GM12878 (cell line): ENCODE measurements at regions not wholly inside any gene's neighbourhood (a gene's known extent, or its start where the extent isn't known, plus 50 kb on each side); places are given as distances from the start of the nearest gene placed in this dataset.
"Not testable (repeated sequence)": the region's sequence is repeated elsewhere in the genome, so short reads cannot be mapped to it uniquely, and the experiment has no call there.

Experiments
- ATAC-seq: fragments of 200-7000 bp; cut with Tn5 transposase; 3 replicates; pipeline ENCODE4 v1.9.1; 2020; ENCODE audit warnings: mild to moderate bottlenecking, moderate library complexity
- BruUV-seq: library from RNA; stranded (reverse); fragments of 400-500 nt; replicated peaks from 2 replicates; lab custom pipeline; 2021; lab: Mats Ljungman, UMichigan
- CTCF ChIA-PET: fragments of 300-600 bp; sonication (Branson Sonifier 250); formaldehyde crosslinking; extraction: SDS; loops from one replicate; lab custom pipeline; 2021; ENCODE audit warnings: inconsistent platforms; lab: Yijun Ruan, JAX
- POLR2A ChIA-PET: fragments of 350-600 bp; formaldehyde crosslinking; extraction: SDS; loops from one replicate; lab custom pipeline; 2021; ENCODE audit warnings: inconsistent platforms; lab: Charles Lee
- RAD21 ChIA-PET: fragments of 300-600 bp; sonication (Branson Sonifier 250); formaldehyde crosslinking; loops from one replicate; lab custom pipeline; 2023; ENCODE audit warnings: antibody characterized with exemption; ENCODE audit not compliant: unreplicated experiment; lab: Charles Lee
- SMC1A ChIA-PET: fragments of 300-600 bp; sonication (Branson Sonifier 250); formaldehyde crosslinking; loops from one replicate; lab custom pipeline; 2023; ENCODE audit not compliant: unreplicated experiment, uncharacterized antibody; lab: Charles Lee
- DNase-seq: peaks from one replicate; pipeline ENCODE4 v3.0.0-alpha.2; 2011; ENCODE audit warnings: low read depth, low spot score
- FAIRE-seq: peaks from 3 replicates; lab custom pipeline; 2011; peaks lifted over from hg19 to GRCh38; lab: Jason Lieb, UNC
- H2AFZ ChIP-seq: 2 replicates; pipeline ENCODE4 v1.6.0; 2011; ENCODE audit warnings: low read depth, low read length, control low read depth; ENCODE audit not compliant: control insufficient read depth
- H3K27ac ChIP-seq: 2 replicates; pipeline ENCODE4 v1.5.1; 2011; ENCODE audit warnings: control low read depth; ENCODE audit not compliant: control insufficient read depth, insufficient read depth
- H3K27me3 ChIP-seq, 2 experiments: replicated peaks in 1 of 2; 2 replicates each; pipeline versions ENCODE4 v1.6.0 to v1.6.1; 2011; ENCODE audit warnings: low read length in 1 of 2; ENCODE audit not compliant: control insufficient read depth in 2 of 2, insufficient read depth in 2 of 2
- H3K36me3 ChIP-seq, 2 experiments: 2 replicates each; pipeline ENCODE4 v1.5.1; 2011; ENCODE audit warnings: low read length in 1 of 2; ENCODE audit not compliant: control insufficient read depth in 2 of 2, insufficient read depth in 2 of 2
- H3K4me1 ChIP-seq: 2 replicates; pipeline ENCODE4 v1.6.1; 2011; ENCODE audit warnings: mild to moderate bottlenecking, low read length, moderate library complexity, mixed read lengths; ENCODE audit not compliant: control insufficient read depth, insufficient read depth
- H3K4me2 ChIP-seq: 2 replicates; pipeline ENCODE4 v1.6.0; 2011; ENCODE audit warnings: control low read depth; ENCODE audit not compliant: control insufficient read depth, insufficient read depth
- H3K4me3 ChIP-seq: fragments of 200-600 bp; sonication (generic); 2 replicates; pipeline ENCODE4 v1.5.1; 2016
- H3K79me2 ChIP-seq: 2 replicates; pipeline ENCODE4 v1.6.0; 2011; ENCODE audit warnings: low read length; ENCODE audit not compliant: control insufficient read depth, insufficient read depth
- H3K9ac ChIP-seq: 2 replicates; pipeline ENCODE4 v1.8.0; 2011; ENCODE audit warnings: low read length, control low read depth, mixed read lengths; ENCODE audit not compliant: control insufficient read depth, insufficient read depth
- H3K9me3 ChIP-seq: replicated peaks from 3 replicates; pipeline ENCODE4 v1.5.1; 2011; ENCODE audit warnings: mild to moderate bottlenecking, low read length; ENCODE audit not compliant: control insufficient read depth, insufficient read depth
- H4K20me1 ChIP-seq: 2 replicates; pipeline ENCODE4 v1.6.0; 2011; ENCODE audit not compliant: control insufficient read depth, insufficient read depth
- BACH1 ChIP-seq: fragments of 450-650 bp; IDR thresholded peaks from 2 replicates; pipeline ENCODE4 v1.6.1; 2017; ENCODE audit warnings: mild to moderate bottlenecking, borderline replicate concordance
- WGBS: methylation state at CpG from one replicate; pipeline ENCODE4 v1.1.6; 2016; ENCODE audit warnings: low lambda C conversion rate; ENCODE audit not compliant: insufficient replicate concordance, insufficient coverage; ENCODE audit errors: missing lambda C conversion rate; 5-methylcytosine and 5-hydroxymethylcytosine counted together
- in situ Hi-C: fragments of 300-500 bp; cut with MboI; formaldehyde crosslinking; loops from 9 replicates; pipeline ENCODE4 v1.14.3; 2018; ENCODE audit warnings: mixed read lengths
- intact Hi-C: fragments of 100-400 bp; cut with micrococcal nuclease; formaldehyde crosslinking; loops from one replicate; pipeline ENCODE4 v1.14.2; 2022; ENCODE audit not compliant: unreplicated experiment

DNA sequence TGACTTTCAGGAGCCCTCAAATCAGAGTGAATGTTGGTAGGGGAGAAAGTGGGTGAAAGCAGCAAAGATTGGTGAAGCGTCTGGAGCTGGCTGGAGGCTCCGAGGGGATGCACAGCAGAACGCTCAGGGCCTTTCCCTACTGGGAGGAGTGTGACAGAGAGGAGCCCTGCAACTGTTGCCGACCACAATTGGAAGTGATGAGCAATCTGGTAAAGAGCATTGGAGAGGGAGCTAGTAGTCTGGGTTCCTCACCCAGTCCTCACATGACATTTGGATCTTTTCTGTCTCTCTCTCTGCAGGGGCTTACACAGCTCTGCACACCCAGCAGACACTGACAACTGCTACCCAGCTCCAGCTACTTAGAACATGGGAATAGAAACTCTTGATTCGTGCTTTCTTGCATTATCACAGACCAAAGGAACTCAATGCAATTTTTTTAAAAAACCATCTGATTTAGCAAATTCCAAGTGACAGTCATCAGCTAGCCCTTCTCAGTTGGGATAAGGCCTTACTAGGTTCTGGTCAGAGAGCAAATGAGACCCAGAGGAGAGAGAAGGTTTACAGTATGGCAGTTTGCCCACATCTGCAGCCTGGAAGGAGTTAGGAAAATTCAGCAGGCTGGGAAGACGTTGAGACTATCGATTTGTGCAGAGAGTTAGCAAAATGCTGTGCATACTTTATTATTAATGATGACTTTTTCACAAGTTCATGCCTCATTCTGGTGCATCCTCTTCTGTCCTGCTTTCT lies 278.0 kb upstream of the PLET1 start:
- DNase-seq (no peak), ATAC-seq (no peak), FAIRE-seq (no peak)
- Histone ChIP-seq H3K27me3 (peaks cover 0 to 2% of the 10 kb centered on the region in 2 experiments; a peak in 1 of 4 replicates), H3K36me3 (no peaks in the 10 kb centered on the region), H3K4me3 (no peak overlapping the region), H4K20me1 (no peaks in the 10 kb centered on the region), H3K27ac (no peak overlapping the region), H3K79me2 (no peaks in the 10 kb centered on the region), H3K9me3 (no peaks in the 10 kb centered on the region), H3K4me2 (no peak overlapping the region), H2AFZ (no peak overlapping the region), H3K9ac (no peak overlapping the region), H3K4me1 (no peaks in the 10 kb centered on the region)
- CTCF ChIA-PET: no interaction called here
- POLR2A ChIA-PET: no interaction called here
- in situ Hi-C loops: no loop called here
- no peak for TF ChIP-seq BACH1
- RAD21 ChIA-PET: no interaction called here
- SMC1A ChIA-PET: no interaction called here
- 16% methylated on average over 7 of the region's 7 CpGs for WGBS
- intact Hi-C loops: no loop called here
- no TSS peak for BruUV-seq

DNA sequence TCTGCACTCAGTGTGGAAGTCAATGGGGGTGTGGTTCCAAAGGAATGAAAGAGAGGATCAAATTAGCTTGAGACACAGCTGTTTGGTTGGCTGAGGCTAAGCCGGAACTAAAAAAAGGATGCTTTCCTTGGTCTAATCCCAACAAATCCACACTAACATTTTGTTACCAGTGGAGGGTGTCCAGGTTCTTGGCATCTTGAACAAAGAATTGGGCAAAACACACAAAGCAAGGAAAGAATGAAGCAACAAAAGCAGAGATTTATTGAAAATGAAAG lies 278.6 kb upstream of the PLET1 start:
- 100% methylated on average over 1 of the region's 1 CpG for WGBS
- H3K36me3 ChIP-seq, H3K9me3 ChIP-seq, CTCF ChIA-PET, H3K9ac ChIP-seq, intact Hi-C loops, ATAC-seq, RAD21 ChIA-PET, H3K4me1 ChIP-seq, H3K27ac ChIP-seq, BruUV-seq, in situ Hi-C loops, SMC1A ChIA-PET, H3K4me2 ChIP-seq, H3K4me3 ChIP-seq, H3K27me3 ChIP-seq, H3K79me2 ChIP-seq, H2AFZ ChIP-seq, DNase-seq, H4K20me1 ChIP-seq, POLR2A ChIA-PET, FAIRE-seq: not testable (repeated sequence)
